ENCODE measurements at regions not wholly inside any gene's neighbourhood (a gene's known extent, or its start where the extent isn't known, plus 50 kb on each side); places are given as distances from the start of the nearest gene placed in this dataset.

DNA sequence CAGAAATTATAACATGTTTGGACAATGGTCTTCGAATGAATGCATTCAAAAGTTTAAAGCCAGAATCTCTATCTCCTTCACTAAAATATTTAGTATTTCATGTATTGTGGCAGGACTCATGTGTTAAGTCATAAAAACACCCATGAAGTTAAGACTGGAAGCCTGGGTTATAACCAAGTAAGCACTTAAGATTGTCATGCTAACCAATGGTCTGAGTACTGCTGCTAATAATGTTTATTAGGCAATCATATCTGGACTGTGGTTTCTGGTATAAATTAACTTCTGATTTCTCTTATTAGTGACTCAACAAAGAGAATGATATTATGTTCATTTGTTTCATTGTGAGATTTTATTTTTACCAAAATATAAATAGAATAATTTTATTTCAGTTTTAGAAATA, 297.9 kb upstream of the EDIL3 start:
- Histone ChIP-seq H3K27me3 (ENCODE audit: control insufficient read depth, insufficient read depth, low read length) (no peaks in the 10 kb centered on the region), H3K36me3 (ENCODE audit: control insufficient read depth, insufficient read depth, low read length) (no peaks in the 10 kb centered on the region), H3K4me3 (ENCODE audit: low read depth, low read length) (no peak overlapping the region)
- TF ChIP-seq, protein P1, sequence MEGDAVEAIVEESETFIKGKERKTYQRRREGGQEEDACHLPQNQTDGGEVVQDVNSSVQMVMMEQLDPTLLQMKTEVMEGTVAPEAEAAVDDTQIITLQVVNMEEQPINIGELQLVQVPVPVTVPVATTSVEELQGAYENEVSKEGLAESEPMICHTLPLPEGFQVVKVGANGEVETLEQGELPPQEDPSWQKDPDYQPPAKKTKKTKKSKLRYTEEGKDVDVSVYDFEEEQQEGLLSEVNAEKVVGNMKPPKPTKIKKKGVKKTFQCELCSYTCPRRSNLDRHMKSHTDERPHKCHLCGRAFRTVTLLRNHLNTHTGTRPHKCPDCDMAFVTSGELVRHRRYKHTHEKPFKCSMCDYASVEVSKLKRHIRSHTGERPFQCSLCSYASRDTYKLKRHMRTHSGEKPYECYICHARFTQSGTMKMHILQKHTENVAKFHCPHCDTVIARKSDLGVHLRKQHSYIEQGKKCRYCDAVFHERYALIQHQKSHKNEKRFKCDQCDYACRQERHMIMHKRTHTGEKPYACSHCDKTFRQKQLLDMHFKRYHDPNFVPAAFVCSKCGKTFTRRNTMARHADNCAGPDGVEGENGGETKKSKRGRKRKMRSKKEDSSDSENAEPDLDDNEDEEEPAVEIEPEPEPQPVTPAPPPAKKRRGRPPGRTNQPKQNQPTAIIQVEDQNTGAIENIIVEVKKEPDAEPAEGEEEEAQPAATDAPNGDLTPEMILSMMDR (IDR thresholded peaks at IDR 0.05; ENCODE audit: insufficient read depth, low read length, poor library complexity, severe bottlenecking), result no peak
- DNase-seq (ENCODE audit: low read depth), result no peak

DNA sequence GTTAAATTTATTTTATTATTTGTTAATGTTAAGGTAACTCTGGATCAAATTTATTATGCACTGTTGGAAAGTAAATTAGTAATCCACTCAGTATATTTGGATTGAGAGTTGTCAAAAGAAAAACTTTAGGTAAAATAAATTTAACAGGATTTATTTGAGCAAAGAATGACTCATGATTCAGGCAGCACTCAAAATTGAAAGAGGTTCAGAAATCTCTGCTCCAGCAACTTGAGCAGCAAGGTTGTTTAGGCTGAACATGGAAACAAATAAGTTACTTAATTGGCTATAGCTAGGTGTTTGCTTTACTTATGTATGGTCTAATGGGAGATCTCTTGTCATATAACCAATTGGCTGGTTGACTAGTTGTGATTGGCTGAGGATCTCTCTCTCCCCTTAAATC, 296.2 kb upstream of the EDIL3 start:
- Histone ChIP-seq H3K36me3 (ENCODE audit: control insufficient read depth, insufficient read depth, low read length) (no peaks in the 10 kb centered on the region), H3K4me3 (ENCODE audit: low read depth, low read length) (no peak overlapping the region), H3K27me3 (ENCODE audit: control insufficient read depth, insufficient read depth, low read length) (no peaks in the 10 kb centered on the region)
- TF ChIP-seq, protein P1 (IDR thresholded peaks at IDR 0.05; ENCODE audit: insufficient read depth, low read length, poor library complexity, severe bottlenecking), result no peak
- no peak for DNase-seq (ENCODE audit: low read depth)

DNA sequence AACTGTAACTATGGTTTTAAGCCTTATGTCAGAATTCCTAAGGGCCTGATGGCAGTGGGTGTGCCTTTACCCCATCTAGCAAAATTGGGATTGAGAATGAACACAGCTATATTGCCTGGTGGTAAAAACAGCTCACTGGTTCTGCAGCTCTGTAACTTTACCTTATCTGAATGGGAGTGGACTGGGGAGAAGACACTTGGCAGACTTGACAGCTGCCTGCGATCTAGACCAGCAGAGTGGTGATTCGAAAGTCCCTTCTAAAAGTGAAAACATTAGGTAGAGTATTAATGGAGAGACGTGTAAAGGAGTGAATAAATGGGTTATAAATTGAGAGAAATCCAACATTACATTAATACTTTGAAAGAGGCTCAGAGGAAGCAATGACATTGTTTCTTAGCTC, 289.1 kb upstream of the EDIL3 start:
- DNase-seq (ENCODE audit: low read depth), result no peak
- Histone ChIP-seq H3K4me3 (ENCODE audit: low read depth, low read length) (no peak overlapping the region), H3K27me3 (ENCODE audit: control insufficient read depth, insufficient read depth, low read length) (no peaks in the 10 kb centered on the region), H3K36me3 (ENCODE audit: control insufficient read depth, insufficient read depth, low read length) (no peaks in the 10 kb centered on the region)
- TF ChIP-seq, protein P1 (IDR thresholded peaks at IDR 0.05; ENCODE audit: insufficient read depth, low read length, poor library complexity, severe bottlenecking), result no peak

DNA sequence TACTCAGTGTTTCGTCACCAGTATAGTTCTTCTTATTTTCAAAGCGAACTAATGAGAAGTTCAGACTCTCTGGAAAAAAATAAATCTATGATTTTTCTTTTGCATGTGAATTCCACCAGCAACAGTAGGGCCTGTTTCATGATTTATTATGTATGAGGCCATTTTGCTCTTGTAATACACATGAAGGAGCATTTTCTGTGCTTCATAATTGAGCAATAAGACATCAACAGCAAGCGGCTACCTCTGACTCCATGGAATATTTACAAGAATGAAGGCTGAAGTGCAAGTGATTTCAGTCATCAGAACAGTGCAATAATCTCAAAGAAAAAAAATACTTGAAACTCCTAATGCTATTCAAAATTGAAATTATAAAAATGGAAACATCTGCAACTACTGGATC, 282.9 kb upstream of the EDIL3 start:
- H3K27me3 ChIP-seq (ENCODE audit: control insufficient read depth, insufficient read depth, low read length), result no peaks in the 10 kb centered on the region
- H3K4me3 ChIP-seq (ENCODE audit: low read depth, low read length), result no peak overlapping the region
- DNase-seq (ENCODE audit: low read depth), result no peak
- no peaks in the 10 kb centered on the region for H3K36me3 ChIP-seq (ENCODE audit: control insufficient read depth, insufficient read depth, low read length)
- TF ChIP-seq, protein P1 (IDR thresholded peaks at IDR 0.05; ENCODE audit: insufficient read depth, low read length, poor library complexity, severe bottlenecking), result no peak

- TF ChIP-seq, protein P1 (IDR thresholded peaks at IDR 0.05; ENCODE audit: insufficient read depth, low read length, poor library complexity, severe bottlenecking), result no peak
Observed at GRCh38 chr5:84650429-84650828, 265.7 kb upstream of the EDIL3 start.

GRCh38 chr5:84647581-84647980, 262.9 kb upstream of the EDIL3 start:
- DNase-seq (ENCODE audit: low read depth), result no peak
- TF ChIP-seq, protein P1 (IDR thresholded peaks at IDR 0.05; ENCODE audit: insufficient read depth, low read length, poor library complexity, severe bottlenecking), result no peak
- Histone ChIP-seq H3K36me3 (ENCODE audit: control insufficient read depth, insufficient read depth, low read length) (no peaks in the 10 kb centered on the region), H3K4me3 (ENCODE audit: low read depth, low read length) (no peak overlapping the region), H3K27me3 (ENCODE audit: control insufficient read depth, insufficient read depth, low read length) (no peaks in the 10 kb centered on the region)

More at GRCh38 chr5:84650429-84650828, 265.7 kb upstream of the EDIL3 start:
- no peak for DNase-seq (ENCODE audit: low read depth)
- Histone ChIP-seq H3K4me3 (ENCODE audit: low read depth, low read length) (no peak overlapping the region), H3K27me3 (ENCODE audit: control insufficient read depth, insufficient read depth, low read length) (no peaks in the 10 kb centered on the region), H3K36me3 (ENCODE audit: control insufficient read depth, insufficient read depth, low read length) (no peaks in the 10 kb centered on the region)
